ENCODE measurements at regions not wholly inside any gene's neighbourhood (a gene's known extent, or its start where the extent isn't known, plus 50 kb on each side); places are given as distances from the start of the nearest gene placed in this dataset.

DNA sequence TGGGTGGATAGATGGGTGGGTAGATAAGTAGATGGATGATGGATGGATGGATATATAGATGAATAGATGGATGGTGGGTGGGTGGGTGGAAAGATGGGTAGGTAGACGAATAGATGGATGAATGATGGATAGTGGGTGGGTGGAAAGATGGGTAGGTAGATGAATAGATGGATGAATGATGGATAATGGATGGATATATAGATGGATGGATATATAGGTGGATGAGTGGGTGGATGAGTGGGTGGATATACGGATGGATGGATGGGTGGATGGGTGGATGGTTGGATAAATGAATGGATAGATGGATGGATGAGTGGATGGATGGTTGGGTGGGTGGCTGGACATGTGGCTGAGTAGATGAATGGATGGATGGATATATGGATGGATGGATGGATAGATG is 53.1 kb upstream of the THY1 start:
- no peak for TF ChIP-seq ZNF274 (IDR thresholded peaks at IDR 0.05; ENCODE audit: low read depth, low read length)
- TF ChIP-seq YY1 (IDR thresholded peaks at IDR 0.05; ENCODE audit: insufficient read depth, insufficient read length), result no peak

Data from NT2/D1 (cell line).